ENCODE measurements at regions not wholly inside any gene's neighbourhood (a gene's known extent, or its start where the extent isn't known, plus 50 kb on each side); places are given as distances from the start of the nearest gene placed in this dataset.

DNA sequence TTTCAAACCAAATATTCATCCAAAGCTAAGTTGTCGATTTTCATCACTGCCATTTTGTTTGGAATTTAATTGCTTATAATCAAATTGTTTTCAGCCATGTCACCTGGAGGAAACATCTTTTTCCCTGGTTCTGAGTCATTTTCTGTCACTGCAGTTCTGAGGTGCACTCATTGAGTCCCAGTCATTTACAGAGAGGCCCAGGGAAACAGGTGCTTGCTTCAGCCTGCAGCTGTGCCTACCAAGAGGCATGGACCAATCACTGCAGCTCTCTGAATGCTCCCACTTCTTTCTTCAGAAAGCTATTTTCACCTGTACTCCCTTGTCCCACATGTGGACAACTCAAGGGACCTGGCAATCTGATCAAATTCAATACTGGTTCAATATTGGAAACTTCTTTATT is 308.1 kb downstream of the COG6 start:
- TF ChIP-seq SIN3A (IDR thresholded peaks at IDR 0.05; ENCODE audit: borderline replicate concordance, insufficient read depth, low read length) (no peak), REST (IDR thresholded peaks at IDR 0.05; ENCODE audit: insufficient read depth in 1 of 2, low read depth in 2 of 2, low read length in 2 of 2) (no peak), TAF1 (IDR thresholded peaks at IDR 0.05; ENCODE audit: borderline replicate concordance, insufficient read depth, low read length) (no peak)

GRCh38 chr13:39965309-39965708 is 309.8 kb downstream of the COG6 start:
- TF ChIP-seq REST (IDR thresholded peaks at IDR 0.05; ENCODE audit: insufficient read depth in 1 of 2, low read depth in 2 of 2, low read length in 2 of 2): no peak
- TF ChIP-seq TAF1 (IDR thresholded peaks at IDR 0.05; ENCODE audit: borderline replicate concordance, insufficient read depth, low read length): no peak
- no peak for TF ChIP-seq POLR2AphosphoS5 (IDR thresholded peaks at IDR 0.05; ENCODE audit: low read depth, low read length)
- TF ChIP-seq FOXP2 (optimal IDR thresholded peaks at IDR 0.05; ENCODE audit: borderline replicate concordance, extremely low read depth, extremely low read length, insufficient read depth): no peak
- TF ChIP-seq SIN3A (IDR thresholded peaks at IDR 0.05; ENCODE audit: borderline replicate concordance, insufficient read depth, low read length): no peak

- no peak for TF ChIP-seq TAF1 (IDR thresholded peaks at IDR 0.05; ENCODE audit: borderline replicate concordance, insufficient read depth, low read length)
- TF ChIP-seq SIN3A (IDR thresholded peaks at IDR 0.05; ENCODE audit: borderline replicate concordance, insufficient read depth, low read length): no peak
- TF ChIP-seq POLR2AphosphoS5 (IDR thresholded peaks at IDR 0.05; ENCODE audit: low read depth, low read length): no peak
- no peak for TF ChIP-seq FOXP2 (optimal IDR thresholded peaks at IDR 0.05; ENCODE audit: borderline replicate concordance, extremely low read depth, extremely low read length, insufficient read depth)
- TF ChIP-seq REST (IDR thresholded peaks at IDR 0.05; ENCODE audit: insufficient read depth in 1 of 2, low read depth in 2 of 2, low read length in 2 of 2): no peak
Measured at GRCh38 chr13:39967199-39967959, 311.9 kb downstream of the COG6 start.

DNA sequence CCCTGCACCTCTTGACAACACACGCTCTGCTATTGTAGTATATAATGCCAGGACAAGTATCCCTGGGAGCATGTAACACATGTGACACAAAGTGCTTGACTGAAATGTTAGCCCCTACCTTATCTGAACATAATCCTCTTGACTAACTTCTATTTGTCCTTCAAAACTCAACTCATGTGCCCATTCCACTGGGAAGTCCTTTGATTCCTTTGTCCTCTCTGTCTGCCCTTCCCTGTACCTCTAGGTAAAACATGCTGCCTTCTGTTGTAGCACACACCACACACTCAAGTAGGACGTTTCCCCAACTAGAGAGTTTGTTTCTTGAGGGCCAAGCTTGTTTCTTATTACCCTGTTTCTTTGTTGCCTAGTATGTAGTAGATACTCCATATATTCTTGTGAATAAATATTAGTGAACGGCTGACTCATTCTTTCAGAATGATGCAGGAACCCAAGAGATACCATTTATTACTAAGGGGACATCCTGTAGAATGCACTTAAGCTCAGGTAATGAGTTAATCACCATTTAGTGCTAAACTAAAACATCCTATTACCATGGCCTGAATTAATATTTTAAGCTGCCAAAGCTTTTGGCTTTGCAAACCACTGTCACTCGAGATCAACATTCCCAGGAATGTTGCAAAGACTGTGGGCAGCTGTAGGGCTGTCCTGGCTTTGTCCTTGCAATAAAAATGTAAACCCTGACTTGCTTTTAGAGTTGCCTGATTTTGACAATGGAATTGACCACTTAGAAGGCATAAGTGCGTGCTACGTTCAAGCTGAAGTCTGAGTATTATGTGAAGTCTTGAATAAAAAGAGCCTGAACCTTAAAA is 313.4 kb downstream of the COG6 start:
- TF ChIP-seq POLR2AphosphoS5 (IDR thresholded peaks at IDR 0.05; ENCODE audit: low read depth, low read length) (no peak), SIN3A (IDR thresholded peaks at IDR 0.05; ENCODE audit: borderline replicate concordance, insufficient read depth, low read length) (no peak), FOXP2 (optimal IDR thresholded peaks at IDR 0.05; ENCODE audit: borderline replicate concordance, extremely low read depth, extremely low read length, insufficient read depth) (no peak), REST (IDR thresholded peaks at IDR 0.05; ENCODE audit: insufficient read depth in 1 of 2, low read depth in 2 of 2, low read length in 2 of 2) (no peak), TAF1 (IDR thresholded peaks at IDR 0.05; ENCODE audit: borderline replicate concordance, insufficient read depth, low read length) (no peak)

Data from PFSK-1 (cell line).